ENCODE measurements at regions not wholly inside any gene's neighbourhood (a gene's known extent, or its start where the extent isn't known, plus 50 kb on each side); places are given as distances from the start of the nearest gene placed in this dataset.

DNA sequence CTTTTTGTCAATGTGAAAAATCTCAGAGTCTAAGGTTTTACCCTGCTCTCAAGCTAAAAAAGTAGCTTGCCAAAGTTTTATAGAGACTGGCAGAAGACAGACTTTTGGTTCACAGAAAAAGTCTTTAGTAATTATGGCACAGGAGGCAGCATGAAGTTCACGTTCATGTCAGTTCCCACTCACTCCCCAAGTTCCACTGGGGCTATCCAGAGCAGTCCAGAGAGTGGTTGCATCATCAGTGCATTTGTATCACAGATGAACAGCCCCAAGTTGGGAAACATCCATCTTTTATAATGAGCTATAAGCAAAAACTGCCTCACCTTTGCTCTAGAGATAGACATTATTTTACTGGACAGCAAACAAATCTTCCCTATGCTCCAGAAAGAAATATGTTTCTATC, 454.1 kb upstream of the AGTR1 start:
- TF ChIP-seq REST (IDR thresholded peaks at IDR 0.05; ENCODE audit: insufficient replicate concordance, low read depth) = no peak
- no peak for TF ChIP-seq SPI1 (IDR thresholded peaks at IDR 0.05; ENCODE audit: borderline replicate concordance, low read depth)
- no peak for TF ChIP-seq POLR2AphosphoS5 (IDR thresholded peaks at IDR 0.05; ENCODE audit: low read depth)
- no peak for TF ChIP-seq CTCF (IDR thresholded peaks at IDR 0.05; ENCODE audit: insufficient read depth, low read length)
- TF ChIP-seq GABPA (IDR thresholded peaks at IDR 0.05; ENCODE audit: low read depth) = no peak
- no peak overlapping the region for H3K4me3 ChIP-seq (replicated peaks; ENCODE audit: insufficient read depth, low read length)
- no peak overlapping the region for H3K27ac ChIP-seq (replicated peaks)
- DNase-seq (ENCODE audit: low read depth in 1 of 2, low spot score in 1 of 2) = no peak
- H3K27me3 ChIP-seq (ENCODE audit: insufficient read depth, poor library complexity, severe bottlenecking) = no peaks in the 10 kb centered on the region

DNA sequence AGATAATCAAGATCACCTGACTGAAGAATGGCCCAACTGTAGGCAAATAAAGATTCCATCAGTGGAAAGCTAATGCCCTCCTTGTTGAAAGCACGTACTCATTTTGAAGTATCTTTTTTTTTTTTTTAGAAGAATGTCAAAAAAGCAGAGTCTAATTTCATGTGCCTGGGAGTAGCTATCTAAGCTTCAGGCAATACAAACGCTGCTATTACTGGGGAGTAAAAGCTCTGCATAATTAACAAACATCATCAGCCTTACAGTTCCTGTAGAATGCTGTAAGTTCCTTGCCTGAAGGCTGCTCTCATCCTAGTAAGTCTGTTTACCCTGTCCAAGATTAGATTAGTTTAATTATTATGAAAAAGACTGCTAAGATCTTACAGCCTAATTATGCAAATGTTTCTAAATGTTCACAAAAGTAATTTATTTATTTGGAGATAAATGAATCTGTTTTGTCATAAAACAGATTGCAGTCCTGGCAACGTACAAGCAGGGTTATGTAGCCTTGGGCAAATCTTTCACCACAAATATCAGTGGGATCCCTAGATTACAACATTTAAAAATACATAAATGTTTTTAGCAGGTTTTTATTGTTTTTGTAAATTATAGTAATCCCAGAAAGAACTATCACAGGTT, 451.3 kb upstream of the AGTR1 start:
- Histone ChIP-seq H3K4me3 (replicated peaks; ENCODE audit: insufficient read depth, low read length) (no peak overlapping the region), H3K27me3 (ENCODE audit: insufficient read depth, poor library complexity, severe bottlenecking) (no peaks in the 10 kb centered on the region), H3K27ac (replicated peaks) (no peak overlapping the region)
- DNase-seq (ENCODE audit: low read depth in 1 of 2, low spot score in 1 of 2) = no peak
- no peak for TF ChIP-seq REST (IDR thresholded peaks at IDR 0.05; ENCODE audit: insufficient replicate concordance, low read depth)
- no peak for TF ChIP-seq SPI1 (IDR thresholded peaks at IDR 0.05; ENCODE audit: borderline replicate concordance, low read depth)
- TF ChIP-seq GABPA (IDR thresholded peaks at IDR 0.05; ENCODE audit: low read depth) = no peak
- TF ChIP-seq POLR2AphosphoS5 (IDR thresholded peaks at IDR 0.05; ENCODE audit: low read depth) = no peak
- no peak for TF ChIP-seq CTCF (IDR thresholded peaks at IDR 0.05; ENCODE audit: insufficient read depth, low read length)

DNA sequence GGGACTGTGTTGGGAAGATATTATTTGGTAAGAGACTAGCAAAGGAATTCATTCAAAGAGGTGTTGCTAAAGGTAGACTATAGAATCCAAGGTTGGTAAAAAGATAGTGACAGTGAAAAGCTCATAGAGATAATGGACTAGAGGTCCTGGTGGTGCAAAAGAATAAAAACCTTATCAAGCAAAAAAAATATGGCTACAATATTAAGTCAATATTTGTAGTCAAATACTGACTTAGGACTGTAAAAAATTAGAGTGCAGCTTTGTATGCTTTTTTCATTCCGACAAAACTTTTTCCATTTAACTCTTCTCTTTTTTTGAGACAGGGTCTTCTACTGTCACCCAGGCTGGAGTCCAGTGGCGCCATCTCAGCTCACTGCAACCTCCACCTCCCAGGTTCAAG, 444.0 kb upstream of the AGTR1 start:
- TF ChIP-seq GABPA (IDR thresholded peaks at IDR 0.05; ENCODE audit: low read depth) (no peak), CTCF (IDR thresholded peaks at IDR 0.05; ENCODE audit: insufficient read depth, low read length) (no peak), POLR2AphosphoS5 (IDR thresholded peaks at IDR 0.05; ENCODE audit: low read depth) (no peak), SPI1 (IDR thresholded peaks at IDR 0.05; ENCODE audit: borderline replicate concordance, low read depth) (no peak), REST (IDR thresholded peaks at IDR 0.05; ENCODE audit: insufficient replicate concordance, low read depth) (no peak)

More for the DNA sequence above, 444.0 kb upstream of the AGTR1 start:
- DNase-seq (ENCODE audit: low read depth in 1 of 2, low spot score in 1 of 2) = no peak
- H3K27me3 ChIP-seq (ENCODE audit: insufficient read depth, poor library complexity, severe bottlenecking) = no peaks in the 10 kb centered on the region
- H3K27ac ChIP-seq (replicated peaks) = no peak overlapping the region
- no peak overlapping the region for H3K4me3 ChIP-seq (replicated peaks; ENCODE audit: insufficient read depth, low read length)

Measured in HL-60 (cell line).